DND-41 (cell line): ENCODE measurements at regions not wholly inside any gene's neighbourhood (a gene's known extent, or its start where the extent isn't known, plus 50 kb on each side); places are given as distances from the start of the nearest gene placed in this dataset.

Experiments
- ATAC-seq: fragments of 200-7000 bp; cut with Tn5 transposase; 3 replicates; pipeline ENCODE4 v1.9.1; 2021; ENCODE audit warnings: low read depth; ENCODE audit not compliant: insufficient read depth
- DNase-seq: peaks from one replicate; pipeline ENCODE4 v3.0.0-alpha.2; 2020
- H2AFZ ChIP-seq: 2 replicates; pipeline ENCODE4 v1.6.0; 2012; ENCODE audit warnings: low read depth, low read length
- H3K27ac ChIP-seq: 2 replicates; pipeline ENCODE4 v1.5.1; 2012; ENCODE audit warnings: low read length, inconsistent platforms
- H3K27me3 ChIP-seq: fragments of 200-600 bp; sonication (generic); 2 replicates; pipeline ENCODE4 v1.6.0; 2012; ENCODE audit warnings: low read length, mild to moderate bottlenecking, inconsistent platforms; ENCODE audit not compliant: insufficient read depth, poor library complexity
- H3K36me3 ChIP-seq: 2 replicates; pipeline ENCODE4 v1.5.1; 2012; ENCODE audit warnings: low read length, inconsistent platforms; ENCODE audit not compliant: insufficient read depth
- H3K4me1 ChIP-seq: 2 replicates; pipeline ENCODE4 v1.5.1; 2012; ENCODE audit warnings: mild to moderate bottlenecking, low read length; ENCODE audit not compliant: insufficient read depth
- H3K4me2 ChIP-seq: 2 replicates; pipeline ENCODE4 v1.6.0; 2012; ENCODE audit warnings: mild to moderate bottlenecking, moderate library complexity, low read length, inconsistent platforms; ENCODE audit not compliant: insufficient read depth
- H3K4me3 ChIP-seq, 2 experiments: fragments of 200-600 bp in 1 of 2; shearing (Covaris generic) in 1 of 2; 2 replicates each; pipeline ENCODE4 v1.5.1; 2012 to 2016; ENCODE audit warnings: inconsistent platforms in 2 of 2, low read length in 2 of 2, mild to moderate bottlenecking in 2 of 2, low read depth in 1 of 2, moderate library complexity in 1 of 2
- H3K79me2 ChIP-seq: 2 replicates; pipeline ENCODE4 v1.6.0; 2012; ENCODE audit warnings: low read length, inconsistent platforms; ENCODE audit not compliant: insufficient read depth
- H3K9ac ChIP-seq: 2 replicates; pipeline ENCODE4 v1.6.0; 2012; ENCODE audit warnings: low read depth, mild to moderate bottlenecking, inconsistent platforms, low read length, moderate library complexity
- H3K9me3 ChIP-seq: 2 replicates; pipeline ENCODE4 v1.5.1; 2012; ENCODE audit warnings: low read length, moderate library complexity, mild to moderate bottlenecking, inconsistent platforms; ENCODE audit not compliant: insufficient read depth, severe bottlenecking
- H4K20me1 ChIP-seq: 2 replicates; pipeline ENCODE4 v1.6.0; 2012; ENCODE audit warnings: low read length; ENCODE audit not compliant: insufficient read depth
- CTCF ChIP-seq: IDR thresholded peaks from 2 replicates; pipeline ENCODE4 v1.5.1; 2012; ENCODE audit warnings: borderline replicate concordance, low read length, moderate library complexity, mild to moderate bottlenecking; ENCODE audit not compliant: poor library complexity, severe bottlenecking; ENCODE audit errors: extremely low read depth
- EZH2 ChIP-seq: IDR thresholded peaks from 3 replicates; pipeline ENCODE4 v1.6.1; 2012; ENCODE audit warnings: borderline replicate concordance, low read depth, mild to moderate bottlenecking, moderate library complexity, low read length, inconsistent platforms; ENCODE audit not compliant: severe bottlenecking

DNA sequence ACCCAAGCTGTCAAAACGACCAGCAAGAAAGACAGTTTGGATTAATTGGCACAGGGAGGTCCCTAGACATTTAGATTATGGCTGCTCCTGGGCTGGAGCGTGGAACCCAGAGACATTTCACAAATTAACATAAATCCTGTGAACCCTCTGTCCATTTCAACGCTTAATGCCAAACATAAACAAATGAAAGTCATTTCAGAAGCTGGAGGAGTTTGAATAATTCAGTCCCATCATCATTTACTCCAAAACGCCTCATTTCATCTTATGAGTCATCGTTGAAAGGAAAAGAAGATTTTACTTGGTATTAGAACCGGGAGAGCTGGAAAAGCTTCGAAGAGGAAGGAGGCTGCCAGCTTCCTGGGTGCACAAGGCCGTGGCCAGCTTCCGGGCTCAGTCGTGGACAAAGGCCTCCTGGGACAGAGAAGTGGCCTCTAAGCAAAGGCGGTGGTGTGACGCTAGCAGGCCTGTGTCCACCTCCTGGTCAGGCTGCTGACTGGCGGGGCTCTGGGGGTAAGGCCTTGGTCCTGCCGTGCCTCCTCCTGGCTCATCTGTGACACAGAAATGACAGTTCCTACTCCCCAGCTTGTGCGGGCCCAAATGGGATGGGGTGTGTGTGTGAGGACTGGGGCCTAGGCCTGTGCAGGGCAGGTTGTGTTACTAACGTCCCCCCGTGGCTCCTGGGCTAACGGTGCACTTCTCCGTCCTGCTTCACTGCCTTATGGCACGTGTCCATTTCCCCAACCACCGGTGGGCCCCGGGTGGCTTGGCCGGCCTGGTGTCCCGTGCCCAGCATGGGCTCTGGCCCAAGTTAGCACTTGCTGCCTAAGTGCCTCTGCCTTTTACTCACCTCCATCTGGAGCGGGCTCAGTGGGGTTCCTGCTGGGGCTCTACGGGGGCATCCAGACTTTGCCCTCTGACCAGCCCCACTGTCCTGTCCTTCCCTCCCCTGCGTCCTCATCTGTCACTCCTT is 71.6 kb downstream of the RRM2 start:
- H3K79me2 ChIP-seq: peaks cover 20% of the 10 kb centered on the region
- peaks cover 96% of the 10 kb centered on the region for H3K36me3 ChIP-seq
- H3K27ac ChIP-seq: no peak overlapping the region
- H3K9ac ChIP-seq: no peak overlapping the region
- H2AFZ ChIP-seq: no peak overlapping the region
- TF ChIP-seq CTCF: no peak
- no peak for TF ChIP-seq EZH2
- no peaks in the 10 kb centered on the region for H3K9me3 ChIP-seq
- H3K27me3 ChIP-seq: no peaks in the 10 kb centered on the region
- H4K20me1 ChIP-seq: peaks cover 64% of the 10 kb centered on the region
- DNase-seq (no peak), ATAC-seq (no peak)
- no peak overlapping the region for H3K4me3 ChIP-seq
- no peak overlapping the region for H3K4me2 ChIP-seq
- no peaks in the 10 kb centered on the region for H3K4me1 ChIP-seq

GRCh38 chr2:10195278-10196109 is 73.0 kb downstream of the RRM2 start:
- Histone ChIP-seq H3K79me2 (peaks cover 6% of the 10 kb centered on the region; the same call in 1 of the 2 replicates), H3K4me2 (no peak overlapping the region), H3K27ac (no peak overlapping the region), H4K20me1 (peaks cover 52% of the 10 kb centered on the region), H3K27me3 (no peaks in the 10 kb centered on the region), H2AFZ (no peak overlapping the region), H3K36me3 (peaks cover 88% of the 10 kb centered on the region), H3K9me3 (no peaks in the 10 kb centered on the region), H3K9ac (no peak overlapping the region), H3K4me1 (no peaks in the 10 kb centered on the region), H3K4me3 (no peak overlapping the region)
- ATAC-seq (no peak), DNase-seq (no peak)
- TF ChIP-seq EZH2: no peak
- no peak for TF ChIP-seq CTCF

GRCh38 chr2:10196110-10196892 is 73.8 kb downstream of the RRM2 start:
- no peak overlapping the region for H3K27ac ChIP-seq
- no peak for DNase-seq
- TF ChIP-seq CTCF (no peak), EZH2 (no peak)
- H3K4me1 ChIP-seq: no peaks in the 10 kb centered on the region
- H3K9ac ChIP-seq: no peak overlapping the region
- no peaks in the 10 kb centered on the region for H3K27me3 ChIP-seq
- no peak for ATAC-seq
- H3K4me2 ChIP-seq: no peak overlapping the region
- no peaks in the 10 kb centered on the region for H3K9me3 ChIP-seq
- H2AFZ ChIP-seq: no peak overlapping the region
- H3K36me3 ChIP-seq: peaks cover 83% of the 10 kb centered on the region
- H4K20me1 ChIP-seq: peaks cover 44% of the 10 kb centered on the region
- no peaks in the 10 kb centered on the region for H3K79me2 ChIP-seq
- no peak overlapping the region for H3K4me3 ChIP-seq
